Liver (tissue), 8 donors: ENCODE measurements at regions not wholly inside any gene's neighbourhood (a gene's known extent, or its start where the extent isn't known, plus 50 kb on each side); places are given as distances from the start of the nearest gene placed in this dataset.
"Not testable (repeated sequence)": the region's sequence is repeated elsewhere in the genome, so short reads cannot be mapped to it uniquely, and the experiment has no call there.

ENCODE experiments used
- DNase-seq: peaks from one replicate; pipeline ENCODE4 v3.0.0-alpha.2; 2017; ENCODE audit warnings: low spot score
- H3K27ac ChIP-seq, 2 donors: one replicate each; pipeline ENCODE4 v1.7.0; 2013; ENCODE audit warnings: inconsistent platforms in 2 of 2, low read length in 2 of 2, control low read depth in 1 of 2, low read depth in 1 of 2, mild to moderate bottlenecking in 1 of 2
- H3K27me3 ChIP-seq, 4 donors: one replicate each; pipeline versions ENCODE4 v1.6.1 to v1.7.0; 2013; ENCODE audit warnings: low read length in 3 of 4, inconsistent platforms in 1 of 4, mild to moderate bottlenecking in 1 of 4, moderate library complexity in 1 of 4; ENCODE audit not compliant: control insufficient read depth in 4 of 4, insufficient read depth in 4 of 4
- H3K36me3 ChIP-seq, 4 donors: one replicate each; pipeline versions ENCODE4 v1.6.1 to v1.7.0; 2013; ENCODE audit warnings: low read length in 3 of 4, mild to moderate bottlenecking in 3 of 4, low read depth in 1 of 4, moderate library complexity in 1 of 4; ENCODE audit not compliant: control insufficient read depth in 4 of 4, insufficient read depth in 3 of 4
- H3K4me1 ChIP-seq, 4 donors: one replicate each; pipeline versions ENCODE4 v1.6.1 to v1.7.0; 2013; ENCODE audit warnings: low read length in 3 of 4, mild to moderate bottlenecking in 3 of 4, moderate library complexity in 1 of 4; ENCODE audit not compliant: control insufficient read depth in 4 of 4, insufficient read depth in 4 of 4
- H3K4me3 ChIP-seq, 3 donors: one replicate each; pipeline versions ENCODE4 v1.6.1 to v1.7.0; 2013; ENCODE audit warnings: low read length in 3 of 3, control low read depth in 1 of 3, low read depth in 1 of 3, mild to moderate bottlenecking in 1 of 3
- H3K9ac ChIP-seq, 2 donors: one replicate each; pipeline ENCODE4 v1.7.0; 2013; ENCODE audit warnings: low read length in 2 of 2, mild to moderate bottlenecking in 2 of 2, moderate library complexity in 2 of 2, control low read depth in 1 of 2, low read depth in 1 of 2
- H3K9me3 ChIP-seq, 4 donors: one replicate each; pipeline versions ENCODE4 v1.6.1 to v1.7.0; 2013; ENCODE audit warnings: low read length in 3 of 4; ENCODE audit not compliant: control insufficient read depth in 4 of 4
- EGR1 ChIP-seq, 2 donors: IDR thresholded peaks; 2 replicates each; pipeline ENCODE4 v1.6.1; 2016 to 2018; ENCODE audit warnings: antibody characterized with exemption in 2 of 2, low read depth in 2 of 2
- FOXA2 ChIP-seq: IDR thresholded peaks from 2 replicates; pipeline ENCODE4 v1.6.1; 2016; ENCODE audit warnings: antibody characterized with exemption
- HNF4A ChIP-seq, 2 donors: conservative IDR thresholded peaks; 2 replicates each; pipeline ENCODE4 v1.6.1; 2016; ENCODE audit warnings: antibody characterized with exemption in 2 of 2, mild to moderate bottlenecking in 2 of 2
- JUND ChIP-seq, 2 donors: IDR thresholded peaks; 2 replicates each; pipeline ENCODE4 v1.6.1; 2016; ENCODE audit warnings: antibody characterized with exemption in 2 of 2
- RAD21 ChIP-seq, 2 donors: IDR thresholded peaks; 2 replicates each; pipeline ENCODE4 v1.6.1; 2016; ENCODE audit warnings: antibody characterized with exemption in 2 of 2, mild to moderate bottlenecking in 2 of 2
- SP1 ChIP-seq: IDR thresholded peaks from 2 replicates; pipeline ENCODE4 v1.6.1; 2018; ENCODE audit warnings: antibody characterized with exemption, mild to moderate bottlenecking
- YY1 ChIP-seq: IDR thresholded peaks from 2 replicates; pipeline ENCODE4 v1.6.1; 2016; ENCODE audit warnings: antibody characterized with exemption, mild to moderate bottlenecking
- WGBS: extraction: QIAGEN DNeasy Blood & Tissue Kit; methylation state at CpG from one replicate; pipeline ENCODE4 v1.1.7; 2013; 5-methylcytosine and 5-hydroxymethylcytosine counted together
- TF ChIP-seq, protein P1 (sequence below): IDR thresholded peaks from 2 replicates; pipeline ENCODE4 v1.6.1; 2016; ENCODE audit warnings: antibody characterized with exemption, mild to moderate bottlenecking
- TF ChIP-seq, protein P2 (sequence below): IDR thresholded peaks from 2 replicates; pipeline ENCODE4 v1.6.1; 2016; ENCODE audit warnings: antibody characterized with exemption
- TF ChIP-seq, protein P3 (sequence below): fragments of 150-350 bp; IDR thresholded peaks from 2 replicates; pipeline ENCODE4 v1.5.1; 2017; ENCODE audit warnings: improper control_type of control experiment, low read depth, low read length; ENCODE audit not compliant: missing input control
- TF ChIP-seq, protein P4 (sequence below): IDR thresholded peaks from 2 replicates; pipeline ENCODE4 v1.6.1; 2016; ENCODE audit warnings: antibody characterized with exemption
- donor health status: healthy.
- donor health status: healthy.
- donor health status: healthy.
- donor health status: healthy.
- donor health status: healthy.

DNA sequence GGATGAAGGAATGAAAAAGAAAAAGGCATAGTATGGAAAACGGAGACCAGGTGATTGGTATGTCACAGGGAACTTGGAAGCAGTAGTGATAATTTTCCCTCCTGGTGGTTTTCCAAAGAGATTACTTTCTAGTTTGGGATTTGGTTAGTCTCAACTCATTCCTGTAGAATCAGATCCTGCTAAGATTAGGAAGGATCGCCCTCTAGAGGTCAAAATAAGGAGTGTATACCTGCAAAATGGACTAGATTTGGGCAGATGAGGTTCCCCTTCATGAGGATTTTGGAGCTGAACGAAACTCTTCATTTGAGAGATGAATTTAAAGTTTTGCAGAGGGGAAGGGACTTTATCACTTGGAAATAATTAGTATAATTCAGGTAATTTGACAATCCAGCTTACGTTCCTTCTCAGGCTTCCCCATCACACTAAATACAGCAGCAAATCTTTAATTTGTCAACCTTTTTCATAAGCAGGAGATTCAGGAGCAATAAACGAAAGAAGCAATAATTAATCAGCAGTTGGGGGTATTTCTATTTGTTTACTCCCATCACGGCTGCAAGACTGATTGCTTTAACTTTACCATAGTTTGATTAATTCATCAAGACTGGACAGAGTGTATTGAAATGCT lies 65.2 kb downstream of the CCDC195 start:
- DNase-seq = no peak
- WGBS = 11% methylated on average over 6 of the region's 6 CpGs
- TF ChIP-seq RAD21 (IDR thresholded peaks at IDR 0.05) (peak; percentile 95 to 96), EGR1 (IDR thresholded peaks at IDR 0.05; ENCODE audit: low read depth in 2 of 2) (no peak), SP1 (no peak), JUND (IDR thresholded peaks at IDR 0.05) (no peak), HNF4A (conservative IDR thresholded peaks at IDR 0.05) (no peak), FOXA2 (no peak), YY1 (no peak)
- TF ChIP-seq, protein P1, sequence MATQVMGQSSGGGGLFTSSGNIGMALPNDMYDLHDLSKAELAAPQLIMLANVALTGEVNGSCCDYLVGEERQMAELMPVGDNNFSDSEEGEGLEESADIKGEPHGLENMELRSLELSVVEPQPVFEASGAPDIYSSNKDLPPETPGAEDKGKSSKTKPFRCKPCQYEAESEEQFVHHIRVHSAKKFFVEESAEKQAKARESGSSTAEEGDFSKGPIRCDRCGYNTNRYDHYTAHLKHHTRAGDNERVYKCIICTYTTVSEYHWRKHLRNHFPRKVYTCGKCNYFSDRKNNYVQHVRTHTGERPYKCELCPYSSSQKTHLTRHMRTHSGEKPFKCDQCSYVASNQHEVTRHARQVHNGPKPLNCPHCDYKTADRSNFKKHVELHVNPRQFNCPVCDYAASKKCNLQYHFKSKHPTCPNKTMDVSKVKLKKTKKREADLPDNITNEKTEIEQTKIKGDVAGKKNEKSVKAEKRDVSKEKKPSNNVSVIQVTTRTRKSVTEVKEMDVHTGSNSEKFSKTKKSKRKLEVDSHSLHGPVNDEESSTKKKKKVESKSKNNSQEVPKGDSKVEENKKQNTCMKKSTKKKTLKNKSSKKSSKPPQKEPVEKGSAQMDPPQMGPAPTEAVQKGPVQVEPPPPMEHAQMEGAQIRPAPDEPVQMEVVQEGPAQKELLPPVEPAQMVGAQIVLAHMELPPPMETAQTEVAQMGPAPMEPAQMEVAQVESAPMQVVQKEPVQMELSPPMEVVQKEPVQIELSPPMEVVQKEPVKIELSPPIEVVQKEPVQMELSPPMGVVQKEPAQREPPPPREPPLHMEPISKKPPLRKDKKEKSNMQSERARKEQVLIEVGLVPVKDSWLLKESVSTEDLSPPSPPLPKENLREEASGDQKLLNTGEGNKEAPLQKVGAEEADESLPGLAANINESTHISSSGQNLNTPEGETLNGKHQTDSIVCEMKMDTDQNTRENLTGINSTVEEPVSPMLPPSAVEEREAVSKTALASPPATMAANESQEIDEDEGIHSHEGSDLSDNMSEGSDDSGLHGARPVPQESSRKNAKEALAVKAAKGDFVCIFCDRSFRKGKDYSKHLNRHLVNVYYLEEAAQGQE = no peak
- TF ChIP-seq, protein P2, sequence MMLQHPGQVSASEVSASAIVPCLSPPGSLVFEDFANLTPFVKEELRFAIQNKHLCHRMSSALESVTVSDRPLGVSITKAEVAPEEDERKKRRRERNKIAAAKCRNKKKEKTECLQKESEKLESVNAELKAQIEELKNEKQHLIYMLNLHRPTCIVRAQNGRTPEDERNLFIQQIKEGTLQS = no peak
- TF ChIP-seq, protein P3, sequence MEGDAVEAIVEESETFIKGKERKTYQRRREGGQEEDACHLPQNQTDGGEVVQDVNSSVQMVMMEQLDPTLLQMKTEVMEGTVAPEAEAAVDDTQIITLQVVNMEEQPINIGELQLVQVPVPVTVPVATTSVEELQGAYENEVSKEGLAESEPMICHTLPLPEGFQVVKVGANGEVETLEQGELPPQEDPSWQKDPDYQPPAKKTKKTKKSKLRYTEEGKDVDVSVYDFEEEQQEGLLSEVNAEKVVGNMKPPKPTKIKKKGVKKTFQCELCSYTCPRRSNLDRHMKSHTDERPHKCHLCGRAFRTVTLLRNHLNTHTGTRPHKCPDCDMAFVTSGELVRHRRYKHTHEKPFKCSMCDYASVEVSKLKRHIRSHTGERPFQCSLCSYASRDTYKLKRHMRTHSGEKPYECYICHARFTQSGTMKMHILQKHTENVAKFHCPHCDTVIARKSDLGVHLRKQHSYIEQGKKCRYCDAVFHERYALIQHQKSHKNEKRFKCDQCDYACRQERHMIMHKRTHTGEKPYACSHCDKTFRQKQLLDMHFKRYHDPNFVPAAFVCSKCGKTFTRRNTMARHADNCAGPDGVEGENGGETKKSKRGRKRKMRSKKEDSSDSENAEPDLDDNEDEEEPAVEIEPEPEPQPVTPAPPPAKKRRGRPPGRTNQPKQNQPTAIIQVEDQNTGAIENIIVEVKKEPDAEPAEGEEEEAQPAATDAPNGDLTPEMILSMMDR = peak; percentile 77
- TF ChIP-seq, protein P4, sequence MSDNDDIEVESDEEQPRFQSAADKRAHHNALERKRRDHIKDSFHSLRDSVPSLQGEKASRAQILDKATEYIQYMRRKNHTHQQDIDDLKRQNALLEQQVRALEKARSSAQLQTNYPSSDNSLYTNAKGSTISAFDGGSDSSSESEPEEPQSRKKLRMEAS = no peak
- Histone ChIP-seq H3K9me3 (peaks cover 0 to under 1% (median 0%) of the 10 kb centered on the region in 4 donors), H3K4me3 (no peak overlapping the region), H3K9ac (no peak overlapping the region), H3K4me1 (peaks cover 0 to 6% (median 2%) of the 10 kb centered on the region in 4 donors), H3K27ac (no peak overlapping the region), H3K36me3 (no peaks in the 10 kb centered on the region), H3K27me3 (no peaks in the 10 kb centered on the region)

DNA sequence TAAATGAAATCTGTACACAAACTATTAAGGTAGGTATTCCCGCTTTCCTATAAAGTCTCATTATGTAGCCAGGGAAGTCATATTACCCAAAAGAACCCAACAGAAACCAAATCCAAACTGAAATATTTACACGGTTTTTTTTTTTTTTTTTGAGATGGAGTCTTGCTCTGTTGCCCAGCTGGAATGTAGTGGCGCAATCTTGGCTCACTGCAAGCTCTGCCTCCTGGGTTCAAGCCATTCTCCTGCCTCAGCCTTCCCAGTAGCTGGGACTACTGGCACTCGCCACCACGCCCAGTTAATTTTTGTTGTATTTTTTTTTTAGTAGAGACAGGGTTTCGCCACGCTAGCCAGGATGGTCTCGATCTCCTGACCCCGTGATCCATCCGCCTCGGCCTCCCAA lies 62.5 kb upstream of the CUL3 start:
- 95% methylated on average over 11 of the region's 11 CpGs for WGBS
- not testable (repeated sequence) for H3K27ac ChIP-seq, DNase-seq, H3K4me1 ChIP-seq, H3K9ac ChIP-seq, H3K4me3 ChIP-seq, H3K9me3 ChIP-seq, H3K27me3 ChIP-seq, H3K36me3 ChIP-seq

DNA sequence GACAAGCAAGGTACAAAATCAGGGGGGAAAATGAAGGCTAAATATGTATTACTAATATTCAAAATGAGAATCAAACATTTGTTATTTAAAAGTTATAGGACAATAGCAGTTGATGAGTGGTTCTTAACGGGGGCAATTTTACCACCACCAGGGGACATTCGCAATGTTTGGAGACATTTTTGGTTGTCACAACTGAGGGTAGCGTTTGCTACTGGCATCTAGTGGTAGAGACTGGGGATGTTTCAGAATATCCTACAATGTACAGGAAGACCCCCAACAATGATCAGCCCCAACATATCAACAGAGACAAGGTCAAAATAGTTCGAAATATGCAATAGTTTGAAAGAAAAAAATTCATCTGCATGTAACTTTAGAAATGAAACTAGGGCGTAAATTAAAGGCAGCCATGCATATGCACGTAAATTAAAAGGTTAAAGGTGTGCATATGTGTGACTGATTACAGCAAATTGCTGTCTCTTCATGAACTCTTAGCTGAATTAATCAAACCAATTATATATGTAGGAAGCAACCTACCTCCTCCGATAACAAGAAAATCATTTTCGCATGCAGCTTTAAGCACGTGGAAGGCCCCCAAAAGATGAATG lies 61.2 kb upstream of the CUL3 start:
- no peak overlapping the region for H3K9ac ChIP-seq
- WGBS = 51% methylated on average over 9 of the region's 9 CpGs

More for the DNA sequence above, 61.2 kb upstream of the CUL3 start:
- no peak for DNase-seq
- H3K27ac ChIP-seq = no peak overlapping the region
- no peaks in the 10 kb centered on the region for H3K27me3 ChIP-seq
- H3K36me3 ChIP-seq = no peaks in the 10 kb centered on the region
- TF ChIP-seq EGR1 (IDR thresholded peaks at IDR 0.05; ENCODE audit: low read depth in 2 of 2) (no peak), RAD21 (IDR thresholded peaks at IDR 0.05) (peak; percentile 84 to 93)
- TF ChIP-seq, protein P3 = peak; percentile 65
- no peaks in the 10 kb centered on the region for H3K9me3 ChIP-seq
- H3K4me3 ChIP-seq = no peak overlapping the region
- H3K4me1 ChIP-seq = peaks cover 0 to 7% (median 3%) of the 10 kb centered on the region in 4 donors
